Amniotic epithelial cell (primary cell): ENCODE measurements at regions not wholly inside any gene's neighbourhood (a gene's known extent, or its start where the extent isn't known, plus 50 kb on each side); places are given as distances from the start of the nearest gene placed in this dataset.

Source experiments
- DNase-seq: peaks from one replicate; pipeline ENCODE4 v3.0.0-alpha.2; 2010; ENCODE audit warnings: low read depth

- no peak for DNase-seq
These were observed 59.0 kb downstream of the RPS29 start for GRCh38 chr14:49527221-49527620.

DNA sequence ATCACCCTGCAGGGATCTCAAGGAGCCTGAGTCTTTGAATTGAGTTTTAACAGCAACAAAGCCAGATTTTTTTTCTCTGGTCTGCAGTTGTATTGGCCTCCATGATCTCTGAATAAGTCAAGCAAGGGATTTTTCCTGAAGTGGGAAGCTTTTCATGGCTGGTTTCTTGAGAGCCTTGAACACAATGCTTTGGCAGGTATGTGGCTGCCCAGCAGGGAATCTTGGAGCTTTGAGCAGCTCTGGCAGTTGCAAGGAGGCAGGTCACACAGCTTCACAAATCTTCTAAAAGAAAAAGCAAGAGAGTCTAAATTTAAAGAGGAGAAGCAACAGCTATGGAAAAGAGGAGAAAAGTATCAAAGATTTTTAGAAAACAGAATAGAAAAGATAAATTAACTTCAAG, 60.1 kb downstream of the RPS29 start:
- no peak for DNase-seq

DNA sequence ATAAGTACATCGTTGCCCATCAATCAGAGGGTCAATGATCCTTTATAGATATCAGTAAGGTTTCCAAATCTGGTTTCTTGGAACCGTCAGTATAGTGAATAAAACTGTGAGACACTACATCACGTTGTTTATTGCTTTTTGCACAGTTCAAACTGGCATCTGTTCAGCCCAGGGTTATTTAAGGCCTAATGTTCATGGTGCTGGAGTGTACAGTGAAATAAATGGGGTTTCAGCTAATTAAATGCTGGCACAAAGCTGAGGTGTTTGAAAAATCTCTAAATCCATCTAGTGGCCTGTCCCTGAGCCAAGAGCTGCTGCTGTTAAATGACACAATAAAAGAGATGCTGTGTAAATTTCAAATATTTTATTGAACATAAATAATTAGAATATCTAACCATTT, 69.9 kb downstream of the RPS29 start:
- DNase-seq = no peak

- DNase-seq = no peak
These were observed 73.6 kb downstream of the RPS29 start for GRCh38 chr14:49512571-49512970.

DNA sequence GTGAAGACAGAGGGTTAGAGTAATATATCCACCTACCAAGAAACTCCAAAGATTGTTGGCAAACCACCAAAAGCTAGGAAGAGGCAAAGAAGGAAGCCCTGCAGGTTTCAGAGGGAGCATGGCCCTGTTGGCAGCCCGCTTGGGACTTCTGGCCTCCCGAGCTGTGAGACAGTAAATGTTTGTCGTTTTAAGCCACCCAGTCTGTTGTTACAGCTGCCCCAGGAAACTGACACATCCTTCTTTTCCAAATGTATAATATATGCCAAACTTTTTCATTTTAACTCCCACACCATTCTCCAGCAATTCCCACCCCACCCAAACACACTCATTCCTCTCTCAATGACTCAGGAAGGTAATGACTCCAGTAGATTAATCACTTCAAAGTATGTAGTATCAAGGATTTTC, 74.0 kb downstream of the RPS29 start:
- DNase-seq = peak; percentile 52

- DNase-seq = no peak
These were observed 78.1 kb downstream of the RPS29 start for GRCh38 chr14:49508124-49508523.

GRCh38 chr14:49506650-49507049, 79.5 kb downstream of the RPS29 start:
- no peak for DNase-seq

GRCh38 chr14:49505041-49505766, 81.0 kb downstream of the RPS29 start:
- DNase-seq = no peak

DNA sequence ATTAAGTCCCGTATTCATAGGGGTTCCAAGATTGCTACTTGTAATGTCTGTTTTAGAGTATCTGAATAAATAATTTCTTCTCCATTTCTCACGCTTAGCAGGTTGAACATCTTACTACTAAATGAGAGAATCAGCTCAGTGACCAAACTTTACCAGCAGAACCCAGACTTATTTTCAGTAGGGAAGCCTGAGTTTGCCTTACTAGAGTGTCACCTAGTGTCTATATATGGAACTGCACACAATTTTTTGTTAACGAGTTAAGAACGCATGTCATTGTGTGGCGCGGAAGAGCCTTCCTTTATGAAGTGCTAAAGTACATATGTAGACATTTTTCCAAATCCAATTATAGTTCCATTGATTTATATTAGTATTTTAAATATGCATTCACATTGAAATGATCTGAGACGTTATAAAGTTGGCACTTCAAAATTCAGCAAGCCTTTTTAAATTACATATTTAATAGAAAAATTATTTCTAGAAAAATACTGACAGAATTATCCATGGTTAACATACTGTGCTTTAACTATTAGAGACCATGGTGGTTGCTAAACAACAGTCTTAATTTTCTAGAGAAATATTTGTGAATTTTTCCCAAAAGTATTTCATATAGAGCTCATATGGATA, 88.3 kb downstream of the RPS29 start:
- DNase-seq = peak; percentile 67

DNA sequence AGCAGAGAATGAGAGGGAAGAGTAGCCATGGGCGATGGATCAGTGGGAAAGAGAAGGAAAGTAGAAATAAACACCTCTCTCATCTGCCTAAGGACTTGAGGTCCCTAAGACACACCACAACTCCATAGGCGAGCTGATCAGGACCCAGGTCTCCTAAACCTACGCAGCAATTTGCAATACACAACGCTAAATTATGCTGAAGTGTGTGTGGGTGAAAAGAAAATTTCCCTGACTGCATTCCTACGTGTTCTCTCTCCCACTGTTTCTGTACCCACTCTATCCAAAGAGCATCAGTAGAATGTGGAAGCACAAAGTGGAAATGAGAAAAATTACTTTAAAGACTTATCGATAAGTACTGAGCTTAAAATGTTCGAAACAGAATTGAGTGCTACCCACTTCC, 88.9 kb downstream of the RPS29 start:
- no peak for DNase-seq

DNA sequence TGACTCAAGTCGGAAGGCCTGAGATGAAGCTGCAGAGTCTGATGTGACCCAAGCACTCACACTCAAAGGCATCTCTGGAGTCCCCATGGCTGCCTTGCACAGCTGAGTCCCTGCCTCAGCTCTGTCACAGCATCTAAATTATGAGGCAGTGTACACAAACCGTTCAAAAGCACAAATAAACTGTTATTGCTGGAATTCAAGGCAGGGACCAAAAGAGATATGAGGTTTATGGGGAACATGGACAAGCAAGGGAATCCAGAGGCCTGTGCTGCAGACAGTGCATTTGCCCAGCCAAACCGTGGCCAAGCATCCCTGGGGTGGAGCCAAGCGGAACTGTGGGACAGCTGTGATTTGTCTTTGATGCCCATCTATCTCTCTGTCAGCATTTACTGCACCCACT, 91.3 kb downstream of the RPS29 start:
- no peak for DNase-seq

GRCh38 chr14:49493557-49493956, 92.6 kb downstream of the RPS29 start:
- no peak for DNase-seq

DNA sequence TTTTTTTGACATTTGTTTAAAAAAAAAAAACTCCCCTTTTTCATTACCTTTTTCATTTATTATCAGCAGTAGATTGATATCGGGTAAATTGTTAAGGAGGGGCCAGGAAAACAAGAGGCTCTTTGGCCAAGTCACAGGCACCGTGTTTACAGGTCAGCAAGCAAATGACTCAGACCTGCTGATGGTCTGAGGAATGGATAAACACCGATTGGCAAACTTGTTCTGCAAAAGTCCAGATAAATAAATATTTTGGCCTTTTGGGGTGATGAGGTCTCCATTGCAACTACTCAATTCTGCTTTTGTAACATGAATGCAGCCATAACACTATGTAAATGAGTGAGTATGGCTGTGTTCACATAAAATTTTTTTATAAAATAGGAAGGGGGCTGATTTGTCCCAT, 94.0 kb downstream of the RPS29 start:
- no peak for DNase-seq

DNA sequence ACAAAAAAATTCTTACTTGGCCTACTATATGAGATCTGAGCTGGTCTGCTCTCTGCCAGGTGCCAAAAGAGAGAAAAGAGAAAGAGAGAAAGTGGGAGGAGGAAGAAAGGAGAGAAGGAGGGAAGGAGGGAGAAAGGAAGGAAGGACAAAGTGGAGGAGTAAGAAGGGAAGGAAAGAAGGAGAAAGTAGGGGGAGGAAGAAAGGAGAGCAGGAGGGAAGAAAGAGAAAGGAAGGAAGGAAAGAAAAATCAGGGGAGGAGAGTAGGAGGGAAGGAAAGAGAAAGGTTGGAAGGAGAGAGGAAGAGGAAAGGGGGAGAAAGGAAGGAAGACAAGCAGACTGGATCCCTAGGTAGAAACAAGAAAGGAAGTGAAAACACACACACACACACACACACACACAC, 96.8 kb downstream of the RPS29 start:
- DNase-seq = no peak

GRCh38 chr14:49487238-49487637, 98.9 kb downstream of the RPS29 start:
- DNase-seq = no peak

DNA sequence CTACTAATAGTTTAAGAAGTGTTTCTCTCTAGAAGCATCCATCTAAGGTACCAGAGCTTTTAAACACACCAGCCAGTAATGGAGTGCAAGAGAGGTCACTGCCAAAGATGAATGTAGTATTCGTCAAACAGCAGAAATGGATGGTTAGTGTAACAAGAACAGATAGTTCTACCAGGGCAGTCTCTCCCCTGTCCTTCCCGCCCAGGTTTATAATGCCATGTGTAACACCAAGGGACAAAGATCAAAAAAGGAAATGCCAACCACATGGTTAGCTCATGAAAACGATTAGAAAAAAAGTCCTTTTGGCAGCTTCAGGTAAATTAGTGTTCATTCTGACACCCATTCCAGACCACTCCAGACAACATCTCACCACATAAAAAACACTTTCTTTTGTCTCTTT, 100.9 kb downstream of the RPS29 start:
- DNase-seq = no peak

- no peak for DNase-seq
These were observed 102.0 kb downstream of the RPS29 start for GRCh38 chr14:49484180-49484579.

DNA sequence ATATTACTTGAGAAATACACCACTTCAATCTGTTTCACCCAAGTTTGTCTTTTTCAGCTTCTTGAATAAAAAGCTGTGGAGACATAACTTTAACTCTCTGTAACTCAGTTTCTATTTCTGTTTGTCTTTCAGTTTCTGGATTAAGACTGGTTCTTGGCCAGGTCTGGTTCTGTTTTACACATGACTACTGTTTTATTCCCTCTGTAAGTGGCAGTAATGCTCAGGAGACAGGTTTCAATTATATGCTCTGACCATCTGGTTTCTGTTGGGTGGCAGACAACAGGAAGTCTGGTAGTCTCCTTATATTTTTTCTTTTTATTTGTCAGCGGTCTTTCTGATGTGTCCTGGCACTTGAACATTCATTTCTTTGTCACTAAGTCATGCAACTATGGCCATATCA, 102.9 kb downstream of the RPS29 start:
- no peak for DNase-seq

GRCh38 chr14:49480979-49481498, 105.1 kb downstream of the RPS29 start:
- no peak for DNase-seq

DNA sequence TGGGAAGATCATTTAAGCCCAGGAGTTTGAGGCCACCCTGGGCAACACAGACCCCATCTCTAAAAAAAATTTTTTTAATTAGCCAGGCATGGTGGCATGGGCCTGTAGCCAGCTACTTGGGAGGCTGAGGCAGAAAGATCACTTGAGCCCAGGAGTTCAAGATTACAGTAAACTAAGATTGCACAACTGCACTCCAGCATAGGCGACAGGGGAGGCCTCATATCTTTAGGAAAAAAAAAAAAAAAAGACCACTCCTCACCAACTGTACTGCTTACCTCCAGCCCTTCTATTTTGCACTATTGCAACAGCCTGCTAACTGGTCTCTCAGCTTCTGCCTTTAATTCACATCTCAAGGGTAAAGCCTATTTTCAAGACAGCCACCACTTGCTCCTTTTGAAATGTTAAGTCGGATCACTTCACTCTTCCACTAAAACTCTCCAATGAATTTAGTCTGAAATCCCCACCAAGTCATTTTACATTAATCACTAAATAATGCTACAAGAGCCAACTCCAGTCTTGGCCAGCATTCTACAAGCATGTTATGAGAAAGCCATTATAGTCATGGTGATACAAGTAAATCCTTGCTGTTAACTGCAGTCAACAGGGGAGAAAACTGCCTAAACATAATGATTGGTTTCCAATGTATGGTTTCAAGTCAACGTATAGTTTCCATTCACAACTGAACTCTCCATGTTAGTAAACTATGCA, 106.0 kb downstream of the RPS29 start:
- DNase-seq = no peak

DNA sequence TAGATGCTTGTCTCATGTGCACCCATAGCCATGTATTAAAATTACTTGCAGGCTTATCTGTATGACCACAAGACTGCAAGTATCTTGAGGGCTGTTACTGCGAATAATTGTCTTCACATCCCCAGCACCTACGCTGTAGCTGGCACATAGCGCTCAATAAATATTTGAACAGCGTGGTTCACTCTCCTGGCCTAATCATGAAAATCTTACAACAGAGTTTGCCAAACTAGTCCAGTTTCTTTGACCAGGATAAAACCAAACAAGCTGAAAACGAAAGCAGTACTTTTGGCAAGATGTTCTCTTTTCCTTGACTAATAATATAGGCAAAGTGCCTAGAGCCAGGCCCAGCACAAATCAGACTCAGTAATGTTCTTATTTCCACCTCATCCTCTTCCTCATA, 106.7 kb downstream of the RPS29 start:
- no peak for DNase-seq

- no peak for DNase-seq
These were observed 107.4 kb downstream of the RPS29 start for GRCh38 chr14:49478784-49479183.

- DNase-seq = no peak
These were observed 119.1 kb downstream of the RPS29 start for GRCh38 chr14:49467091-49467490.
